ENCODE measurements at regions not wholly inside any gene's neighbourhood (a gene's known extent, or its start where the extent isn't known, plus 50 kb on each side); places are given as distances from the start of the nearest gene placed in this dataset.
"Not testable (repeated sequence)": the region's sequence is repeated elsewhere in the genome, so short reads cannot be mapped to it uniquely, and the experiment has no call there.

DNA sequence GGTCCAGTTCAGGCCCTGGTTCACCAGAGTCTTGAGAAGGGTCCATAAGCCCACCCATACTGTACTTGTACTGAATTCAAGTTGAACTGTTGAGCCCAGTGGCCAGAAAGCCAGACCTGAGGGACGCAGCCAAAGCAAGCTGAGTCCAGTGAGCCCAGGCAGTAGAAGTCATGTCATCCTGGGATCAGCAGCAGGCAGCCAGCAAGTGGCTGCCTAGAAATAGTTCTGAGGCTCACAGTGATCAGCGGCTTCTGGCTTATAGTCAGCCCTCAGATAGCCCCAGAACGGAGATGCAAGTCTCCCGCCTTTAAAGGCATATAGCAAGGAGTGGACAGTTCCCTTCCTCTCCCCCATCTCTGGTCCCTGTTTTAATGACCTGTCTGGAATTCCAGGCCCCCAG, 347.1 kb downstream of the FBXW7 start:
- TF ChIP-seq, protein P1, sequence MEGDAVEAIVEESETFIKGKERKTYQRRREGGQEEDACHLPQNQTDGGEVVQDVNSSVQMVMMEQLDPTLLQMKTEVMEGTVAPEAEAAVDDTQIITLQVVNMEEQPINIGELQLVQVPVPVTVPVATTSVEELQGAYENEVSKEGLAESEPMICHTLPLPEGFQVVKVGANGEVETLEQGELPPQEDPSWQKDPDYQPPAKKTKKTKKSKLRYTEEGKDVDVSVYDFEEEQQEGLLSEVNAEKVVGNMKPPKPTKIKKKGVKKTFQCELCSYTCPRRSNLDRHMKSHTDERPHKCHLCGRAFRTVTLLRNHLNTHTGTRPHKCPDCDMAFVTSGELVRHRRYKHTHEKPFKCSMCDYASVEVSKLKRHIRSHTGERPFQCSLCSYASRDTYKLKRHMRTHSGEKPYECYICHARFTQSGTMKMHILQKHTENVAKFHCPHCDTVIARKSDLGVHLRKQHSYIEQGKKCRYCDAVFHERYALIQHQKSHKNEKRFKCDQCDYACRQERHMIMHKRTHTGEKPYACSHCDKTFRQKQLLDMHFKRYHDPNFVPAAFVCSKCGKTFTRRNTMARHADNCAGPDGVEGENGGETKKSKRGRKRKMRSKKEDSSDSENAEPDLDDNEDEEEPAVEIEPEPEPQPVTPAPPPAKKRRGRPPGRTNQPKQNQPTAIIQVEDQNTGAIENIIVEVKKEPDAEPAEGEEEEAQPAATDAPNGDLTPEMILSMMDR (IDR thresholded peaks at IDR 0.05; ENCODE audit: unreplicated experiment) = no peak
- H3K27ac Mint-ChIP-seq = no peak overlapping the region

DNA sequence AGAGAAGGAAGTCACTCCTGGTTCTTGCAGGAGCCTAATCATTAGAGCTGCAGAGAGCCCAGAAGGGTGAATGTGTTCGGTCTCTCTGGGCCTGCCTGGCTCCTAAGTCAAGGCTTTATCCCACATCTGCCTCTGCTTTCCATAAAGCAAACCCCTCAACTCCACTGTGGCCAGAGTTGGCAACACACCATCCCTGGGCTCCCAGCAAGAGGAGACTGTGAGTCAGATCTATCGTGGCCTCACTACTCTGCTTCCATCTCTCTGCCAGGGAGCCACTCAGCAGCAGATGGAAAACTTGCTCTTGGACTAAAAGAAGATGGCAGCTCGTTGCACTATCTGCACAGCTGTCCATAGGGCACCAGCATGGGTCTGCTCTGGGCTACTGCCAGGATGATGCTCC, 348.2 kb downstream of the FBXW7 start:
- no peak overlapping the region for H3K4me3 Mint-ChIP-seq (ENCODE audit: low read depth)
- no peak for DNase-seq (ENCODE audit: low spot score, unreplicated experiment)
- TF ChIP-seq, protein P1 (IDR thresholded peaks at IDR 0.05; ENCODE audit: unreplicated experiment) = no peak
- peaks cover 2% of the 10 kb centered on the region for H3K27me3 Mint-ChIP-seq
- H3K27ac Mint-ChIP-seq = no peak overlapping the region
- H3K9me3 Mint-ChIP-seq (ENCODE audit: low read depth) = peaks cover 3% of the 10 kb centered on the region
- no peaks in the 10 kb centered on the region for H3K36me3 Mint-ChIP-seq (ENCODE audit: insufficient read depth)
- peaks cover 2% of the 10 kb centered on the region for H3K4me1 Mint-ChIP-seq (ENCODE audit: low read depth)

More for the DNA sequence above, 347.1 kb downstream of the FBXW7 start:
- H3K9me3 Mint-ChIP-seq (ENCODE audit: low read depth) = peaks cover 4% of the 10 kb centered on the region
- peaks cover 2% of the 10 kb centered on the region for H3K27me3 Mint-ChIP-seq
- H3K4me3 Mint-ChIP-seq (ENCODE audit: low read depth) = no peak overlapping the region
- H3K4me1 Mint-ChIP-seq (ENCODE audit: low read depth) = peaks cover 2% of the 10 kb centered on the region
- no peak for DNase-seq (ENCODE audit: low spot score, unreplicated experiment)
- no peaks in the 10 kb centered on the region for H3K36me3 Mint-ChIP-seq (ENCODE audit: insufficient read depth)

DNA sequence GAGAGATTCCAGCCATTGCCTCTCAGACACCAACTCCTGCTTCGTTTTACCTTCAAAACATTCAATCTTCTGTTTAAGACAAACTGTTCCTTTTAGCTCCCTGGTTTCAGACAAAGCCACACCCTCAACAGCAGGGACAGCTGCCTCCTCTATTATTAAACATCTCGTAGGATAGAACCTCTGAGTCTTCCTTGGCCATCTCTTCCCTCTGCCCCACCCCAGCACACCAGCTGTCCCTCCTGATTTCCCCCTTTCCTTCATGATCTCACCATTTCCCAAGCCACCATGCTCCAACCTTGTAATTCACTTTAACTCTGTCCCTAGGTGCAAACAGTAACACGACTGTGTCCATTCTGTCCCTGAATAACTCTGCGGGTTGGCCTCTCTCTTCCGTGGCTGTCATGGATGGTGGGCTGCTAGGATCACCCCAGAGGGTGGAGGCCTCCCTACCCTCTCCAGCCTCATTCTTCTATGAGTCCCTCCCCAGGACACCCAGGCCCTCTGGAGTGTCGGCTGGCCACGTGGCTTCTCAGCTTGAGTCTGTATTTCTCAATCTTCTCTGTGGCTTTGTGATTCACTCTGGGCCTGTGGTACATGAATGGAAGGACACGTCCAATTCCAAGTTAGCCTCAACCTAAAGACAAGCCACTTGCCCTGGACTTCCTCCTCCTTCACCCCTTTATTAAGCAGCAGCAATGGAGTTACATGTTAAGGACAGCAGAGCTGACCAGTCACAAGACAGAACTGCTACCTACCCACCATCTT, 349.9 kb downstream of the FBXW7 start:
- Mint-ChIP-seq H3K36me3 (ENCODE audit: insufficient read depth) (no peaks in the 10 kb centered on the region), H3K27ac (no peak overlapping the region), H3K27me3 (peaks cover 2% of the 10 kb centered on the region), H3K4me1 (ENCODE audit: low read depth) (peaks cover 2% of the 10 kb centered on the region), H3K9me3 (ENCODE audit: low read depth) (peaks cover 3% of the 10 kb centered on the region), H3K4me3 (ENCODE audit: low read depth) (no peak overlapping the region)
- DNase-seq (ENCODE audit: low spot score, unreplicated experiment) = no peak
- TF ChIP-seq, protein P1 (IDR thresholded peaks at IDR 0.05; ENCODE audit: unreplicated experiment) = no peak

DNA sequence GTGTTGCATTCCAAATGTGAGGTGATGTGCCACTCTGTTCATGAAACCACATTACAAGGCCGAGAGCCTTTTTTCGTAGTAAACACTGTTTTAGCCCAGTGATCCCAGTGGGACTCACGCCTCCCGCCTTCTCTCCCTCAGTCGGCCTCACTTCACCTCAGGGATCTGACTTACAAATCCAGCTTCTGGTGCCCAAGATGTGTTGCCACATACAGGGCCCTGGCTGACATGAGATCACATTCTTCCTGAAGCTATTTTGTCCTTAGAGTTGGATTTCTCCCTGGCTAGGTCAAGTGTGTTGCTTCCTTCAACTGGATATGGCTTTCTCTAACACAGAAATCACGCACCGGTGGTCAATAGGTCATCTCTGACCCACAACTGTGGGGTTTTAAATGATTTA, 354.7 kb downstream of the FBXW7 start:
- no peaks in the 10 kb centered on the region for H3K4me1 Mint-ChIP-seq (ENCODE audit: low read depth)
- H3K27me3 Mint-ChIP-seq = no peaks in the 10 kb centered on the region
- no peaks in the 10 kb centered on the region for H3K36me3 Mint-ChIP-seq (ENCODE audit: insufficient read depth)
- no peak for DNase-seq (ENCODE audit: low spot score, unreplicated experiment)
- no peak overlapping the region for H3K27ac Mint-ChIP-seq
- H3K4me3 Mint-ChIP-seq (ENCODE audit: low read depth) = no peak overlapping the region
- TF ChIP-seq, protein P1 (IDR thresholded peaks at IDR 0.05; ENCODE audit: unreplicated experiment) = no peak
- no peaks in the 10 kb centered on the region for H3K9me3 Mint-ChIP-seq (ENCODE audit: low read depth)

DNA sequence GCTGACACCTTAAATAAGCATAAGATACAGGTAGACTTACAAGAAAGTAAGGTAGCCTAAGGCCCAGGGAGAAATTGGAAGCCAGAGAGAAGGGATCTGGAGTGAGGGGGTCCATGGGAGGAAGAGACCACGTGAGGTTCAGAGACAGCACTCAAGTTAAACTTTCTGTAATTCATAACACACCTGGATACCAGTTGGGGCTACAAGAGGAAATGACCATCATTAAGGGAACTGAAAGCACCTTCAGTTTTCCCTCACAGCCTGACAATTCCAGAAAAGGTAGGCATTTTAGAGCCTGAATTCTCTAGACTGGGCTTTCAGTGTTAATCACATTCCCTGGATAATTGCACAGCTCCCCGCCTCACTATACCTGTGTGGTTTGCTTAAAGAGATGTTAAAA, 355.5 kb downstream of the FBXW7 start:
- H3K27me3 Mint-ChIP-seq = no peaks in the 10 kb centered on the region

DNA sequence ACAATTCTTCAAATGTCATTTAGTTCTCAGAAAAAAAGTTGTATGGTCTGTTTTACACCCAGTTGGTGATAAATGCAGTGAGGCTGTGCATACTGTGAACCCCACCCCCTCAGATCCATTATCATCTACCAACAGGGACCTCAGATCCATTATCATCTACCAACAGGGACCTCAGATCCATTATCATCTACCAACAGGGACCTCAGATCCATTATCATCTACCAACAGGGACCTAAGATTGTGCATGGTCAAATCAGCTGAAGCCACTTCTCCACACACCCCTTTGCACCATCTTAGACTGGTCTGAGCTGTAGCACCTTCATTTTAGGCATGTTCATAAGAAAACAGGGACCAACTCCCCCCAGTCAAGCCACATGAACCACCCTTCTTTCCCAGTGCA, 358.4 kb downstream of the FBXW7 start:
- DNase-seq (ENCODE audit: low spot score, unreplicated experiment); H3K4me1 Mint-ChIP-seq (ENCODE audit: low read depth); H3K4me3 Mint-ChIP-seq (ENCODE audit: low read depth); H3K9me3 Mint-ChIP-seq (ENCODE audit: low read depth); H3K36me3 Mint-ChIP-seq (ENCODE audit: insufficient read depth); H3K27me3 Mint-ChIP-seq; H3K27ac Mint-ChIP-seq: not testable (repeated sequence)

More for the DNA sequence above, 355.5 kb downstream of the FBXW7 start:
- TF ChIP-seq, protein P1 (IDR thresholded peaks at IDR 0.05; ENCODE audit: unreplicated experiment) = no peak
- Mint-ChIP-seq H3K36me3 (ENCODE audit: insufficient read depth) (no peaks in the 10 kb centered on the region), H3K27ac (no peak overlapping the region), H3K4me1 (ENCODE audit: low read depth) (no peaks in the 10 kb centered on the region), H3K9me3 (ENCODE audit: low read depth) (no peaks in the 10 kb centered on the region), H3K4me3 (ENCODE audit: low read depth) (no peak overlapping the region)
- DNase-seq (ENCODE audit: low spot score, unreplicated experiment) = no peak

Data from progenitor cell of endocrine pancreas (in vitro differentiated cells).